ENCODE measurements at regions not wholly inside any gene's neighbourhood (a gene's known extent, or its start where the extent isn't known, plus 50 kb on each side); places are given as distances from the start of the nearest gene placed in this dataset.

- TF ChIP-seq, protein P1, sequence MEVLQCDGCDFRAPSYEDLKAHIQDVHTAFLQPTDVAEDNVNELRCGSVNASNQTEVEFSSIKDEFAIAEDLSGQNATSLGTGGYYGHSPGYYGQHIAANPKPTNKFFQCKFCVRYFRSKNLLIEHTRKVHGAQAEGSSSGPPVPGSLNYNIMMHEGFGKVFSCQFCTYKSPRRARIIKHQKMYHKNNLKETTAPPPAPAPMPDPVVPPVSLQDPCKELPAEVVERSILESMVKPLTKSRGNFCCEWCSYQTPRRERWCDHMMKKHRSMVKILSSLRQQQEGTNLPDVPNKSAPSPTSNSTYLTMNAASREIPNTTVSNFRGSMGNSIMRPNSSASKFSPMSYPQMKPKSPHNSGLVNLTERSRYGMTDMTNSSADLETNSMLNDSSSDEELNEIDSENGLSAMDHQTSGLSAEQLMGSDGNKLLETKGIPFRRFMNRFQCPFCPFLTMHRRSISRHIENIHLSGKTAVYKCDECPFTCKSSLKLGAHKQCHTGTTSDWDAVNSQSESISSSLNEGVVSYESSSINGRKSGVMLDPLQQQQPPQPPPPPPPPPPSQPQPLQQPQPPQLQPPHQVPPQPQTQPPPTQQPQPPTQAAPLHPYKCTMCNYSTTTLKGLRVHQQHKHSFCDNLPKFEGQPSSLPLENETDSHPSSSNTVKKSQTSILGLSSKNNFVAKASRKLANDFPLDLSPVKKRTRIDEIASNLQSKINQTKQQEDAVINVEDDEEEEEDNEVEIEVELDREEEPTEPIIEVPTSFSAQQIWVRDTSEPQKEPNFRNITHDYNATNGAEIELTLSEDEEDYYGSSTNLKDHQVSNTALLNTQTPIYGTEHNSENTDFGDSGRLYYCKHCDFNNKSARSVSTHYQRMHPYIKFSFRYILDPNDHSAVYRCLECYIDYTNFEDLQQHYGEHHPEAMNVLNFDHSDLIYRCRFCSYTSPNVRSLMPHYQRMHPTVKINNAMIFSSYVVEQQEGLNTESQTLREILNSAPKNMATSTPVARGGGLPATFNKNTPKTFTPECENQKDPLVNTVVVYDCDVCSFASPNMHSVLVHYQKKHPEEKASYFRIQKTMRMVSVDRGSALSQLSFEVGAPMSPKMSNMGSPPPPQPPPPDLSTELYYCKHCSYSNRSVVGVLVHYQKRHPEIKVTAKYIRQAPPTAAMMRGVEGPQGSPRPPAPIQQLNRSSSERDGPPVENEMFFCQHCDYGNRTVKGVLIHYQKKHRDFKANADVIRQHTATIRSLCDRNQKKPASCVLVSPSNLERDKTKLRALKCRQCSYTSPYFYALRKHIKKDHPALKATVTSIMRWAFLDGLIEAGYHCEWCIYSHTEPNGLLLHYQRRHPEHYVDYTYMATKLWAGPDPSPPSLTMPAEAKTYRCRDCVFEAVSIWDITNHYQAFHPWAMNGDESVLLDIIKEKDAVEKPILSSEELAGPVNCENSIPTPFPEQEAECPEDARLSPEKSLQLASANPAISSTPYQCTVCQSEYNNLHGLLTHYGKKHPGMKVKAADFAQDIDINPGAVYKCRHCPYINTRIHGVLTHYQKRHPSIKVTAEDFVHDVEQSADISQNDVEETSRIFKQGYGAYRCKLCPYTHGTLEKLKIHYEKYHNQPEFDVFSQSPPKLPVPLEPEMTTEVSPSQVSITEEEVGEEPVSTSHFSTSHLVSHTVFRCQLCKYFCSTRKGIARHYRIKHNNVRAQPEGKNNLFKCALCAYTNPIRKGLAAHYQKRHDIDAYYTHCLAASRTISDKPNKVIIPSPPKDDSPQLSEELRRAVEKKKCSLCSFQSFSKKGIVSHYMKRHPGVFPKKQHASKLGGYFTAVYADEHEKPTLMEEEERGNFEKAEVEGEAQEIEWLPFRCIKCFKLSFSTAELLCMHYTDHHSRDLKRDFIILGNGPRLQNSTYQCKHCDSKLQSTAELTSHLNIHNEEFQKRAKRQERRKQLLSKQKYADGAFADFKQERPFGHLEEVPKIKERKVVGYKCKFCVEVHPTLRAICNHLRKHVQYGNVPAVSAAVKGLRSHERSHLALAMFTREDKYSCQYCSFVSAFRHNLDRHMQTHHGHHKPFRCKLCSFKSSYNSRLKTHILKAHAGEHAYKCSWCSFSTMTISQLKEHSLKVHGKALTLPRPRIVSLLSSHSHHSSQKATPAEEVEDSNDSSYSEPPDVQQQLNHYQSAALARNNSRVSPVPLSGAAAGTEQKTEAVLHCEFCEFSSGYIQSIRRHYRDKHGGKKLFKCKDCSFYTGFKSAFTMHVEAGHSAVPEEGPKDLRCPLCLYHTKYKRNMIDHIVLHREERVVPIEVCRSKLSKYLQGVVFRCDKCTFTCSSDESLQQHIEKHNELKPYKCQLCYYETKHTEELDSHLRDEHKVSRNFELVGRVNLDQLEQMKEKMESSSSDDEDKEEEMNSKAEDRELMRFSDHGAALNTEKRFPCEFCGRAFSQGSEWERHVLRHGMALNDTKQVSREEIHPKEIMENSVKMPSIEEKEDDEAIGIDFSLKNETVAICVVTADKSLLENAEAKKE (CRISPR knock-in tag; IDR thresholded peaks at IDR 0.05), result no peak
- TF ChIP-seq POLR2AphosphoS5 (IDR thresholded peaks at IDR 0.05; ENCODE audit: low read depth) (no peak), ZNF331 (CRISPR knock-in tag; IDR thresholded peaks at IDR 0.05; ENCODE audit: low read depth) (no peak), EZH2phosphoT487 (IDR thresholded peaks at IDR 0.05; ENCODE audit: unreplicated experiment) (no peak), ZNF114 (CRISPR knock-in tag; IDR thresholded peaks at IDR 0.05) (no peak), NANOG (IDR thresholded peaks at IDR 0.05; ENCODE audit: borderline replicate concordance) (no peak)
Measured at GRCh38 chr7:155969192-155969929, 157.1 kb upstream of the SHH start (continued).

DNA sequence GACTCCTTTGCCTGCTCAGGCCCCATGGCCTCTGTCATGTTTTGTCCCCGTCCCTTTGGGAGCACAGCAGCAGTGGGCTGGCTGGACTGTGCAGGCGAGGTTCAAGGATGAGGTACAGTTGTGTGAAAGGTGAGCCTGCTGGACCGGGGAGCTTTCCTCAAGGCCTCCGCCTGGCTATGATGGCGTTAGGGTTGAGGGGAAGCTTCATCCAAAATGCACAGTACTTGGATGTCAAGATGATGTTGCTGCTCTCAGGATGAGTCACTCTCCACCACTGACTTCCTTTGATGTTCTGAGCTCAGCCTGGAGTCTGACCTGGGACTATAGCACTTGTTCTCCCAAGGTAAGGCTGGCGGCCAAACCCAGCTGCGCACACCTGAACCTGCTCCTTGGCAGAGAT is 152.7 kb upstream of the SHH start:
- Mint-ChIP-seq H3K4me3 (no peak overlapping the region), H3K9me3 (no peaks in the 10 kb centered on the region), H3K27me3 (ENCODE audit: insufficient read depth, low read depth, poor library complexity) (peaks cover 5% of the 10 kb centered on the region), H3K36me3 (ENCODE audit: low read depth) (no peaks in the 10 kb centered on the region), H3K4me1 (no peaks in the 10 kb centered on the region), H3K27ac (no peak overlapping the region)
- ATAC-seq (no peak), DNase-seq (ENCODE audit: low spot score) (no peak)
- no peak overlapping the region for H3K4me3 ChIP-seq
- no peaks in the 10 kb centered on the region for H3K27me3 ChIP-seq (ENCODE audit: insufficient read depth)
- H2AFZ ChIP-seq, result no peak overlapping the region
- no peaks in the 10 kb centered on the region for H4K20me1 ChIP-seq (replicated peaks; ENCODE audit: insufficient read depth)
- H3K79me2 ChIP-seq (replicated peaks; ENCODE audit: insufficient read depth), result no peaks in the 10 kb centered on the region
- no peaks in the 10 kb centered on the region for H3K36me3 ChIP-seq (ENCODE audit: insufficient read depth)
- H3F3A ChIP-seq (replicated peaks; ENCODE audit: low read depth), result no peaks in the 10 kb centered on the region
- no peak overlapping the region for H3K4me2 ChIP-seq
- no peak overlapping the region for H3K27ac ChIP-seq (ENCODE audit: low read depth)
- H3K4me1 ChIP-seq (ENCODE audit: insufficient read depth), result no peaks in the 10 kb centered on the region
- no peaks in the 10 kb centered on the region for H3K9me2 ChIP-seq (ENCODE audit: insufficient read depth)
- TF ChIP-seq POLR2AphosphoS5 (IDR thresholded peaks at IDR 0.05; ENCODE audit: low read depth) (no peak), EZH2phosphoT487 (IDR thresholded peaks at IDR 0.05; ENCODE audit: unreplicated experiment) (no peak), CREB1 (CRISPR knock-in tag; IDR thresholded peaks at IDR 0.05; ENCODE audit: low read depth) (no peak), JUNB (IDR thresholded peaks at IDR 0.05; ENCODE audit: unreplicated experiment) (no peak), NANOG (IDR thresholded peaks at IDR 0.05; ENCODE audit: borderline replicate concordance) (no peak), STAT1 (IDR thresholded peaks at IDR 0.05; ENCODE audit: unreplicated experiment) (no peak)
- TF ChIP-seq, protein P1 (CRISPR knock-in tag; IDR thresholded peaks at IDR 0.05), result no peak

Data from GM23338 (cell line).